ENCODE measurements at regions not wholly inside any gene's neighbourhood (a gene's known extent, or its start where the extent isn't known, plus 50 kb on each side); places are given as distances from the start of the nearest gene placed in this dataset.
A peak's percentile ranks its signal among the peaks of the same experiment; 100 is the strongest.

DNA sequence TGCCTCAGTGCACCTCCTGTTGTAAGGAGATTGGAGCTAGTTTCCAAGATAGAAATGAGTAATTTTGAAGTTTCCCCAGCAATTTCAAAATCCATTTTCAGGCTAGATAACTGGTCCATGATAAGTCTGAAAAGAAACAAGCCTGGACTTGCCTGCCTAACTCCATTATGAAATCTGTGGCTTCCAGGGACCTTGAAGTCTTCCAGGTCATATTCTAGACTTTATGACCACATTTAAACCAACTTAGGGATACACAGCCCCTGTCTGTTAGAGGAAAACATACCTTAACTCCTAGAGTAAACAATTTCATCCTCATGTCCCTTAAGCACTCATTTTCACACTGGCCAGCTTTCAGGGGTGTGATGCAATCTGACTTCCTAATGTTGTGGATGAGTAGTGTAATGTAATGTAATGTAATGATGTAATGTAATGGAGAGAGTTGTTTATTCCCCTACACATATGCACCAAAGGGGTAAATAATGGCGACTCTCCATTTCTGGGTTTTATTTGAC, 96.7 kb upstream of the FAM20A start:
- H3K27ac ChIP-seq, result peak overlapping the region in 2 of 5 donors; percentile 23 to 60

DNA sequence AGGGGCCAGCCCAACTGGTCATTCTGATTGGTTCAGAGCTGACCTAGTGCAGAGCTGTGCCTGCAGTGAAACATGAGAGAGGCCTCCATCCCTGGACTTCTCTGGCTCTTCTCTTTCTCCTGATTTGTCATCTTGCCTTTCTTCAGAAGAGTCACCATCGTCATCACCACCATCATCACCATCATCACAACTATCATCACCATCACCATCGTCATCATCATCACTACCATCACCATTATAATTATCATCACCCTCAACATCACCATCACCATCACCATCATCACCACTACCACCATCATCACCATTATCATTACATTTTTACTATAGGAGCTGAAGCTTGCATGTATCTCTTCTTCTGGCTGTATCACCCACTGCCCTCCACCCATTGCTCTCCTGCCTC, 94.5 kb upstream of the FAM20A start:
- Histone ChIP-seq H3K4me3 (no peak overlapping the region), H3K4me1 (peaks cover 0 to 18% (median 2%) of the 10 kb centered on the region in 4 donors), H3K27ac (no peak overlapping the region), H3K36me3 (no peaks in the 10 kb centered on the region), H3K9me3 (no peaks in the 10 kb centered on the region), H3K27me3 (no peaks in the 10 kb centered on the region)
- TF ChIP-seq POLR2A (IDR thresholded peaks at IDR 0.05), result no peak
- no peak for TF ChIP-seq POLR2AphosphoS5 (IDR thresholded peaks at IDR 0.05)
- TF ChIP-seq EP300 (IDR thresholded peaks at IDR 0.05), result no peak
- TF ChIP-seq, protein P1, sequence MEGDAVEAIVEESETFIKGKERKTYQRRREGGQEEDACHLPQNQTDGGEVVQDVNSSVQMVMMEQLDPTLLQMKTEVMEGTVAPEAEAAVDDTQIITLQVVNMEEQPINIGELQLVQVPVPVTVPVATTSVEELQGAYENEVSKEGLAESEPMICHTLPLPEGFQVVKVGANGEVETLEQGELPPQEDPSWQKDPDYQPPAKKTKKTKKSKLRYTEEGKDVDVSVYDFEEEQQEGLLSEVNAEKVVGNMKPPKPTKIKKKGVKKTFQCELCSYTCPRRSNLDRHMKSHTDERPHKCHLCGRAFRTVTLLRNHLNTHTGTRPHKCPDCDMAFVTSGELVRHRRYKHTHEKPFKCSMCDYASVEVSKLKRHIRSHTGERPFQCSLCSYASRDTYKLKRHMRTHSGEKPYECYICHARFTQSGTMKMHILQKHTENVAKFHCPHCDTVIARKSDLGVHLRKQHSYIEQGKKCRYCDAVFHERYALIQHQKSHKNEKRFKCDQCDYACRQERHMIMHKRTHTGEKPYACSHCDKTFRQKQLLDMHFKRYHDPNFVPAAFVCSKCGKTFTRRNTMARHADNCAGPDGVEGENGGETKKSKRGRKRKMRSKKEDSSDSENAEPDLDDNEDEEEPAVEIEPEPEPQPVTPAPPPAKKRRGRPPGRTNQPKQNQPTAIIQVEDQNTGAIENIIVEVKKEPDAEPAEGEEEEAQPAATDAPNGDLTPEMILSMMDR (IDR thresholded peaks at IDR 0.05), result no peak
- 88 to 96% (median 95%) methylated on average over 2 of the region's 2 CpGs for WGBS, 5 donors
- DNase-seq, result no peak
- intact Hi-C loops (cut with DNase I; ENCODE audit: low total_unique reads), result no loop called here

More for the DNA sequence above, 96.7 kb upstream of the FAM20A start:
- Histone ChIP-seq H3K4me3 (no peak overlapping the region), H3K4me1 (peaks cover 0 to 25% (median 9%) of the 10 kb centered on the region in 4 donors), H3K36me3 (no peaks in the 10 kb centered on the region), H3K27me3 (no peaks in the 10 kb centered on the region), H3K9me3 (no peaks in the 10 kb centered on the region)
- TF ChIP-seq EP300 (IDR thresholded peaks at IDR 0.05), result no peak
- TF ChIP-seq, protein P1 (IDR thresholded peaks at IDR 0.05), result no peak
- no peak for TF ChIP-seq POLR2AphosphoS5 (IDR thresholded peaks at IDR 0.05)
- TF ChIP-seq POLR2A (IDR thresholded peaks at IDR 0.05), result no peak
- peak; percentile 31 to 38 for DNase-seq
- 82 to 86% (median 83%) methylated on average over 1 of the region's 1 CpG for WGBS, 5 donors
- intact Hi-C loops (cut with DNase I; ENCODE audit: low total_unique reads), result no loop called here

DNA sequence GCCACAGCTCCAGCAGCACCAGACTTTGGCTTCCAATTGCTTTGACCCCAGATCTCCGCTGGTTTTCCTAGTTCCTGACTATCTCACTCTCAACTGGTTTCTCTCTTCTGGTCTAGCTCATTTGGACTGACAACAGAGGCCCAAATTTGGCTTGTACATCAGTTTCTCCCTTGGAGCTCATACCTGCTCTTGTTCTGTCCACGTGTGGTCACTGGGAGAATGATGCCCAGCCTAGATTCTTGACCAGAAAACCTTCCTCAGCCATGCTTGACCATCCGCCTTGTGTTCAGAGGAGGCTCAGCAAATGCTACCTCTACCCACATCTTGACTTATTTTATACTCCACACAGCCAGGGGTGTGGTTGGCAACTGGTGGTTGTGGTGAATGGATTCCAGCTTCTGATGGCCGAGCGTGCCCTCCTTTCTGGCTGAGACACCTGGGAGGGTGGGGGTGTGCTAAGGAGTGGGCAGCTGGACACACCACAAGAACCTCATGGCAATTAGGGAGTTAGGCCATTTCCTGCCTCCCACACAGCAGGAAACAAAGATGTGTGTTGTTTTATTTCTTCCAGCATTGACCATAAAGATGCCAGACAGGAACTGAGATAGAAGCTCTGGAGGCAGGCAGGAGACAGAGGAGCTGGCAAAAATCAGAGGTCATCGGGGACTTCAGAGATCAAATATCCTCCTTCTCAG, 93.8 kb upstream of the FAM20A start:
- intact Hi-C loops (cut with DNase I; ENCODE audit: low total_unique reads), result no loop called here
- Histone ChIP-seq H3K4me3 (no peak overlapping the region), H3K9me3 (no peaks in the 10 kb centered on the region), H3K27me3 (no peaks in the 10 kb centered on the region), H3K36me3 (no peaks in the 10 kb centered on the region), H3K27ac (no peak overlapping the region), H3K4me1 (peaks cover 0 to 18% (median 0%) of the 10 kb centered on the region in 4 donors)
- no peak for DNase-seq
- TF ChIP-seq POLR2A (IDR thresholded peaks at IDR 0.05), result no peak
- TF ChIP-seq, protein P1 (IDR thresholded peaks at IDR 0.05), result no peak
- TF ChIP-seq POLR2AphosphoS5 (IDR thresholded peaks at IDR 0.05), result no peak
- TF ChIP-seq EP300 (IDR thresholded peaks at IDR 0.05), result no peak
- 83 to 93% (median 86%) methylated on average over 6 of the region's 6 CpGs for WGBS, 5 donors

DNA sequence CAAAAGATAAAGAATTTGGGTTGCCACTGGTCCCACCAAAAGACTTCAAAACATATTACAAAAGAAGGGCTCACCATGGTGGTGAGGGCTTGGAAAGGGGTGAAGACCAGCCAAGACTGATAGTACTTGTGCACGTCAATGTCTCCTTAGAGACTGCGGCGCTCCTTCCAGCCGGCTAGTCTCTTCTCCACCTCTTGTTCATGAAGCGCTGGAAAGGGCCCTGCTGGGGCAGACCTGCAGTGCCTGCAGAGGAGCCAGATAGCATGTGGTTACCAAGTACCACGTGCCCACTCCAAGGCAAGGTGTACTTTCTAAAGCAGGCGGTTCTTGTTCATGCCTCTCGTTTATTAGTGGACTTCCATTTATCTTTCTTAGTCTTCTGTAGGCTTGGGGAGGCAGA, 92.7 kb upstream of the FAM20A start:
- no peaks in the 10 kb centered on the region for H3K36me3 ChIP-seq
- peaks cover 0 to 15% (median 0%) of the 10 kb centered on the region in 4 donors for H3K4me1 ChIP-seq
- no peaks in the 10 kb centered on the region for H3K27me3 ChIP-seq
- H3K4me3 ChIP-seq, result no peak overlapping the region
- H3K27ac ChIP-seq, result no peak overlapping the region
- DNase-seq, result no peak
- WGBS, 5 donors, result 90 to 95% (median 94%) methylated on average over 8 of the region's 8 CpGs
- intact Hi-C loops (cut with DNase I; ENCODE audit: low total_unique reads), result no loop called here
- no peaks in the 10 kb centered on the region for H3K9me3 ChIP-seq
- no peak for TF ChIP-seq POLR2AphosphoS5 (IDR thresholded peaks at IDR 0.05)
- TF ChIP-seq, protein P1 (IDR thresholded peaks at IDR 0.05), result no peak
- TF ChIP-seq POLR2A (IDR thresholded peaks at IDR 0.05), result no peak

Data from stomach (tissue), 8 donors.